ENCODE measurements at regions not wholly inside any gene's neighbourhood (a gene's known extent, or its start where the extent isn't known, plus 50 kb on each side); places are given as distances from the start of the nearest gene placed in this dataset.

- POLR2A ChIA-PET = no interaction called here
- TF ChIP-seq, protein P1, sequence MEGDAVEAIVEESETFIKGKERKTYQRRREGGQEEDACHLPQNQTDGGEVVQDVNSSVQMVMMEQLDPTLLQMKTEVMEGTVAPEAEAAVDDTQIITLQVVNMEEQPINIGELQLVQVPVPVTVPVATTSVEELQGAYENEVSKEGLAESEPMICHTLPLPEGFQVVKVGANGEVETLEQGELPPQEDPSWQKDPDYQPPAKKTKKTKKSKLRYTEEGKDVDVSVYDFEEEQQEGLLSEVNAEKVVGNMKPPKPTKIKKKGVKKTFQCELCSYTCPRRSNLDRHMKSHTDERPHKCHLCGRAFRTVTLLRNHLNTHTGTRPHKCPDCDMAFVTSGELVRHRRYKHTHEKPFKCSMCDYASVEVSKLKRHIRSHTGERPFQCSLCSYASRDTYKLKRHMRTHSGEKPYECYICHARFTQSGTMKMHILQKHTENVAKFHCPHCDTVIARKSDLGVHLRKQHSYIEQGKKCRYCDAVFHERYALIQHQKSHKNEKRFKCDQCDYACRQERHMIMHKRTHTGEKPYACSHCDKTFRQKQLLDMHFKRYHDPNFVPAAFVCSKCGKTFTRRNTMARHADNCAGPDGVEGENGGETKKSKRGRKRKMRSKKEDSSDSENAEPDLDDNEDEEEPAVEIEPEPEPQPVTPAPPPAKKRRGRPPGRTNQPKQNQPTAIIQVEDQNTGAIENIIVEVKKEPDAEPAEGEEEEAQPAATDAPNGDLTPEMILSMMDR (IDR thresholded peaks at IDR 0.05; ENCODE audit: control extremely low read depth, extremely low read depth, low read depth, missing control alignments) = no peak
- no peak for DNase-seq (ENCODE audit: extremely low spot score)
- CTCF ChIA-PET = interaction anchor here (1.0 to 2.0 kb wide), 4 partner anchors 10 to 64 kb away, joined by 3 to 6 read pairs (median 4); no protein-coding TSS in a partner anchor
These were observed 86.2 kb upstream of the SIAH1 start for GRCh38 chr16:48471435-48471834.

DNA sequence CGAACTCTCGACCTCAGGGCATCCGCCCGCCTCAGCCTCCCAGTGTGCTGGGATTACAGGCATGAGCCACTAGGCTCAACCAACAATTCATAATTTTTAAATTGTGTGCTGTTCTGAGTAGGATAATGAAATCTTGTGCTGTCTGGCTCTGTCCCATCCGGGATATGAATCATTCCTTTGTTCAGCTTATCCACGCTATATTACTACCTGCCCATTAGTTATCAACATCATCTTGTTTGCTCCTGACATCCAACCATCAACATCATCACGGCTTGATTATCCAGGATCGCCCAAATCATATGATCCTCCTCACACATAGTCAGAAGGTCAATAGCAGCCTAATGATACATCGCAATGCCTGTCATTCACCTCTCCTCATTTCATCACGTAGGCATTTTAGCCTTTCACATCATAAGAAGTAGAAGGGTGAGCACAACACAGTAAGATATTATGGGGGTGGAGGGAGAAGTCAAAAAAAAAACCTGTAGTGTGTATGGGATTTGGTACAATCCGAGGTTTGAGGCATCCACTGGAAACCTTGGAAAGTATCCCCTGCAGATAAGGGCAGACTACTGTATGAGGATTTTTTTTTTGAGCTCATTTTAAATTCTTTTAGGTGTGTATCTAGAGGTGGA, 77.0 kb upstream of the SIAH1 start:
- CTCF ChIA-PET = no interaction called here
- POLR2A ChIA-PET = no interaction called here
- TF ChIP-seq, protein P1 (IDR thresholded peaks at IDR 0.05; ENCODE audit: control extremely low read depth, extremely low read depth, low read depth, missing control alignments) = no peak
- DNase-seq (ENCODE audit: extremely low spot score) = no peak

GRCh38 chr16:48459167-48459566, 74.0 kb upstream of the SIAH1 start:
- POLR2A ChIA-PET = interaction anchor here (0.7 kb wide), 1 partner anchor 33 kb away, joined by 3 read pairs; no protein-coding TSS in a partner anchor
- no peak for DNase-seq (ENCODE audit: extremely low spot score)
- TF ChIP-seq, protein P1 (IDR thresholded peaks at IDR 0.05; ENCODE audit: control extremely low read depth, extremely low read depth, low read depth, missing control alignments) = no peak
- CTCF ChIA-PET = no interaction called here

DNA sequence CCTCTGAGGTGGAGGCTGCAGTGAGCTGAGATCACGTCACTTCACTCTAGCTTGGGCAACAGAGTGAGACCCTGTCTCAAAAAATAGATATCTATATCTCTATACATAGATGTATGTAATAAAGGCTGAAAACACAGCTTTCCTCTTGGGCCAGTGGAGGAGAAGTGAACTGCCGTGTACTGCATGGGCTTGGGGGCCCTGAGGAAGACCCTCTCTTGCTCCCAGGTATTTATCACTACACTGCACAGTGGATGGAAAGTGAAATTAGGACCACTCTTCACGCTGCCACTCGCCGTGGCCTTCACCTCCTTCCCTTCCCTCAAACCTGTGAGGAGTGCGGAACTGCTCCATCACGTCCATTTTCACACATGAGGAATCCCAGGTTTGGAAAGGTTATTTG, 68.8 kb upstream of the SIAH1 start:
- POLR2A ChIA-PET = no interaction called here
- TF ChIP-seq, protein P1 (IDR thresholded peaks at IDR 0.05; ENCODE audit: control extremely low read depth, extremely low read depth, low read depth, missing control alignments) = no peak
- CTCF ChIA-PET = interaction anchor here (1.6 to 3.2 kb wide), 3 partner anchors 18 to 169 kb away, joined by 3 to 11 read pairs (median 6); no protein-coding TSS in a partner anchor
- no peak for DNase-seq (ENCODE audit: extremely low spot score)

- ChIA-PET POLR2A (no interaction called here), CTCF (interaction anchor here (1.7 to 3.2 kb wide), 2 partner anchors 18 to 170 kb away, joined by 6 to 11 read pairs; no protein-coding TSS in a partner anchor)
- TF ChIP-seq, protein P1 (IDR thresholded peaks at IDR 0.05; ENCODE audit: control extremely low read depth, extremely low read depth, low read depth, missing control alignments) = no peak
- no peak for DNase-seq (ENCODE audit: extremely low spot score)
These were observed 68.0 kb upstream of the SIAH1 start for GRCh38 chr16:48452991-48453760.

DNA sequence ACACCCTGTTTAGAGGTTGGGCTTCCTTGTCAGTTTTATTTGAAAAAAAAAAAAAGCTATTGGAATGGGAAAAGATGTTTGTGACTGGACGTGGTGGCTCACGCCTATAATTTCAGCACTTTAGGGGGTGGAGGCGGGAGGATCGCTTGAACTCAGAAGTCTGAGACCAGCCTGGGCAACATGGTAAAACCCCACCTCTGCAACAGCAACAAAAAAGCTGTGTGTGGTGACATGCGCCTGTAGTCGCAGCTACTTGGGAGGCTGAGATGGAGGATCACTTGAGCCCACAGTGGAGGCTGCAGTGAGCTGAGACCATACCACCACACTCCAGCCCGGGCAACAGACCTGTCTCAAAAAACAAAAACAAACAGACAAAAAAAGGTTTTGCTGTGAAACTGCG, 66.1 kb upstream of the SIAH1 start:
- no peak for DNase-seq (ENCODE audit: extremely low spot score)

More for the DNA sequence above, 66.1 kb upstream of the SIAH1 start:
- CTCF ChIA-PET = interaction anchor here (1.2 kb wide), 1 partner anchor 15 kb away, joined by 3 read pairs; no protein-coding TSS in a partner anchor
- POLR2A ChIA-PET = no interaction called here
- TF ChIP-seq, protein P1 (IDR thresholded peaks at IDR 0.05; ENCODE audit: control extremely low read depth, extremely low read depth, low read depth, missing control alignments) = no peak

Data from GM10248 (cell line).